ENCODE measurements at regions not wholly inside any gene's neighbourhood (a gene's known extent, or its start where the extent isn't known, plus 50 kb on each side); places are given as distances from the start of the nearest gene placed in this dataset.
"Not testable (repeated sequence)": the region's sequence is repeated elsewhere in the genome, so short reads cannot be mapped to it uniquely, and the experiment has no call there.

DNA sequence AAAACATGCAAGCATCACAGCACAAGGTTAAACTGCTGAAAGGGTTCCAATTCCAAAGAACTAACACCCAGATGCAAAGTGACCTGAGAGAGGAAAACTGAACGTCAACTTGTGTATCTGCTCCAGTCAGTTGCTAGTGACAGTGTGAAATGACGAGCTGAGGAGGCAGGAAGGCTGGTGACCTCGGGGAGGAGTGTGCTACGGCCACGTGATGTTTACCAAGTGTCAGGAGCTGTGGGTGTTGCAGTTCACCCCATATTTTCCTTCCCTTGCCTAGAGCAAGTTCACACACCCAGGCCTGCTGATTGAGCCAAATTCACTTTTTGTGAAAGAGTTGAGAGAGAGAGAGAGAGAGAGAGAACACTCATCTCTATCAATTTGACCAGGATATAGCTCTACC, 231.6 kb upstream of the ANKH start:
- DNase-seq (ENCODE audit: low spot score), result no peak

- DNase-seq (ENCODE audit: low spot score), result no peak
Measured at GRCh38 chr5:15097552-15097951, 226.0 kb upstream of the ANKH start.

GRCh38 chr5:15096686-15097085, 225.1 kb upstream of the ANKH start:
- DNase-seq (ENCODE audit: low spot score), result not testable (repeated sequence)

- no peak for DNase-seq (ENCODE audit: low spot score)
Measured at GRCh38 chr5:15092801-15093200, 221.2 kb upstream of the ANKH start.

- DNase-seq (ENCODE audit: low spot score), result no peak
Measured at GRCh38 chr5:15085671-15086070, 214.1 kb upstream of the ANKH start.

DNA sequence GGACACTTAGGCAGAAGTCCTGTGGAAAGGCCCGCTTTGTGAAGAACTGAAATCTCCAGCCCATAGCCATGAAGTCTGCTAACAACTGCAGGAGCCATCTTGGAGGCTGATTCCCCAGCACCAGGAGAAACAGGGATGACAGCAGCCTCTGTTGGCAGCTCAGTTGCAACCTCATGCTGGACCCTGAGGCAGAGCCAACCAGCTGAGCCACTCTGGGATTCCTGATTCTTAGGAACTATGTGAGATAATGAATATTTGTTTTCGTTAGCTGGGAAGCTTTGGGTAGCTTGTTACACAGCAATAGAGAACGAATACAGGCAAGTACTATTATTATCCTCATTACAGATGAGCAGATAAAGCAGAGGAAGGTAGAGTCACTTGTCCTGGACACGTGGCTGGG, 210.5 kb upstream of the ANKH start:
- DNase-seq (ENCODE audit: low spot score), result no peak

DNA sequence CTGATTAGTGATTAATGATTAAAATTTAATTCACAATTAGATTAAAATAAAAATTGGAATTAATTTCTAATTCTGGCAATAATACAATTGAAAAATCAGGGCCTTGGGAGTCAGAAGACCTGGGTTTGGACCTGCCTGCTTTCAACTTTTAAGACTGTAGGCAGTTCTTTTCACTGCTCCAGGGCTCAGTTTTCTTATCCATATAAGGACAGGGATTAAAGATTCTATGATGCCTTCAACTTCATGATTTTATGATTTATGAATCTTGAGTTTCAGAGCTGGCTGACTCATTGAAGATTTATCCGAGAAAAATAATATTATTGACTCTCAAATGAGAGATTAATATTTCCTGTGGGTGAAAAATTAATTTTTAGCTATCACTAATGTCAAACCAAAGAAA, 208.6 kb upstream of the ANKH start:
- DNase-seq (ENCODE audit: low spot score), result peak; percentile 17

DNA sequence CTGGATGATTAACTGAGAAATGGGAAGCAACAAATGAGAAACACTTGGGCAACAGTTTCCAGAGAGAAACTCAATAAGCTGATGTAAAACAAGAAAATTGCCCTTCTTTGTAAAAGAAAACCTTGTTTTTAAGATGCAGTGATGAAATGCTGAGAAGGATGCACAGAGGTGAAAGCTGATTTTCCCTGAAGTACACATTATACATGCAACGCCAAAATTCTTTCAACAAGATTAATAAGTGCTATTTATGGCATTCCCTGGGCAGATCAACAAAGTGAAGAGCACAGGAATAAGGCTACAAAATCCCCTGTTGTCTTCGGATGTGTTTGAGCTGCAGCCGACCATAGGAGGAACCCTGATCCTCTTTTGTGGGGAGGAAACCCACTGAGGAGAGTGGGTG, 208.0 kb upstream of the ANKH start:
- DNase-seq (ENCODE audit: low spot score), result peak; percentile 15

DNA sequence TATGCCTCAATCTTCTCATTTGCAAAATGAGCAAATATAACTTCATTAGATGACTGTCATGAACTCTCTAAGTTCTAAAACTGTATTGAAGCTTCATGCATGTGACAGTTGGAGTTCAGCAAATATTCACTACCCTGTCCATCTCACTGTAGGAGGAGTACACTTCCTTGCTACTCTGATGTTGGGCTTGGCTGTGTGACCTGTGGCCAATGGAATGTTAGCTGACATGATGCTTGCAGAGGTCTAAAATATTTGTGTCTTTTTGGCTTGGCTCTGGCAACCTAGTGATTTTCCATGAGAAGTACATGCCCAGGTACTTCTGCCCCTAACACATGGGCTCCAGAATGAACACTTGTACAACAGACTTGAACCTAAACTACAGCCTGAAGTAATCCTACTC, 203.1 kb upstream of the ANKH start:
- no peak for DNase-seq (ENCODE audit: low spot score)

DNA sequence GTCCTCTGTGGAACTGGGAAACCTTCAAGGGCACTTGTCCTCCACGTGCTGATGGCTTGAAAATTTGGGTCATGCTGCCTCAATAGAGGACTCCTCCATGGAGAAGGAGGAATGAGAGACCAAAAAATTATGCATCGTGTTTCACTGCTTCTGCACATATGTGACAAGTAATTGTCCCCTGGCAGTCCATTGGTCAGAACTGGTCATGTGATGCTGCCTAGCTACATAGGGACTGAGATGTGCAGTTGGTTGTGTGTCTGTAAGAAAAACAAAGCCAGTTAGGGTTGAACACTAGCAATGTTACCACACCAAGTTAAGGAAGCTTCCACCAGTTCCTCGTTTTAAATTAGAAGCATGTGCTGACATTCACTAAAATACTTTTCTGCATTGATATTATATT, 201.9 kb upstream of the ANKH start:
- DNase-seq (ENCODE audit: low spot score), result no peak

DNA sequence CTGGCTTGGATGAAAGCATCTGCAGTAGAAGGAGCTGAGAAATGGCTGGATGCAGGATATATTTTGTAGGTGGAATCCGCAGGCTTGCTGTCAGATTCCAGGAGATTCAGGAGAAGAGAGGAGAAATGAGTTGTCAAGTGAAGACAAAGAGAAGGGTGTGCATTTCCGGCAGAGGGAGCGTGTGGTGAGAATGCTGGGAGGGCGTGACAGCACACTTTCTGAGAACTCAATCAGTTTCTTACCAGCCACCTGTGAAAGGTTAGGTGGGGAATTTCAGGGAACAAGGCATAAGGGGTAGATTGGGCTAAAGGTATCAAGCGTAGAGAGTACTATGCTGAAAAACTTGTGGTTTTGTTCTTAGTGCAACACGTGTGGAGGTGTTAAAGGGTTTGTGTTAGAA, 199.3 kb upstream of the ANKH start:
- DNase-seq (ENCODE audit: low spot score), result no peak

DNA sequence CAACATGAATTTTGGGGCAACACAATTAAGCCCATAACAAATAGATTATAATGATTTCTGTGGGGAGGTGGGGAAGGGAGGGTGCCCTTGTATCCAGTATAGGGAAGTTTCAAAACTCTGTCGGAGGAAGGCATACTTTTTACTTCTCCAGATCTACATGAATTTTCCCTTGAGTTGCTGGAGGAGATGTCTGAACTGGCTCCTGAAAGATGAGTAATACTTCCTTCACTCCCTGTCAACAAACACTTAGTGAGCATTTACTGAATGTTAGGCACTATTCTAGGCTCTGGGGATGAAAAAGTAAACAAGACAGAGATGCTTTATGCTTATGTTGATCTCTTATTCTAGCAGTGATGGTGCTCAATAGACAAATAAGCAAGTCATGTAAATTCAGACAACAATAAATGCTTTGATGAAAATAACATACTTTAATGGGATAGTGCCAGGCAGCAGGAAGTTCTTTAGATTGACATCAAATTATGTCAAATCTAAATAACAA, 197.9 kb upstream of the ANKH start:
- no peak for DNase-seq (ENCODE audit: low spot score)

DNA sequence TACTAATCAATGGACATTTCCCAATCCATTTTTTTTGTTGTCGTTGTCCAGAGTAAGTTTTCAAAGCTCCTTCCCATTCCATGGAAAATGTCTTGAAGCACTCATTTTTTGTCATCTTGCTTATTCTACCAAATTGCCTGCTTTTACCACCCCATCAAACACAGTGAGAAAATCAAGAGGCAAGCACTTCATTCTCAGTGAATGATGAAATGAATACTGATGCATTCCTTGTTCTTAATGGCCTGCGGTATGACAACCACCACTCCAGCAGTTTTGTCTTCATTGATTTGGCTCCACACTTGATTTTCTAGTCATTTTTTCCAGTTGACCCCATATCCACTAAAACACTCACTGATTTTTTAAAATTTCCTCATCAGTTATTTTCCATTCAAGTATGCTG, 193.5 kb upstream of the ANKH start:
- no peak for DNase-seq (ENCODE audit: low spot score)

DNA sequence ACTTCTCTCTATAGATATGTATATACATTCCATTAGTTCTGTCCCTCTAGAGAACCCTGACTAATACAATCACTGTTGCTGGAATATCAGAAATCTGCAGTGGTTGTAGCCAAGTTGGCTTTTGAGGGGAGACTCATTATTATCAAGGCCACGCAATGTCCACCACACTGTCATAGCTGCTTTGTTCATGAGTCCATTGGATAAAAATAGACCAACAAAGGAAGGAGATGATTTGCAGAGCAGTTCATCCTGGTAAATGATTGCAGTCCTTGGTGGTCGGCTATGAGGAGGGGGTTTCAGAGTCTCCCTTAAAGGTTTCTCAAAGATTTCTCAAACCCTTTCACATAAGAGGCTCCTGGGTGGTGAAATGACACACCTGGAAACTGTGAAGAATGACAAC, 192.8 kb upstream of the ANKH start:
- DNase-seq (ENCODE audit: low spot score), result no peak

- no peak for DNase-seq (ENCODE audit: low spot score)
Measured at GRCh38 chr5:15056988-15057592, 185.5 kb upstream of the ANKH start.

DNA sequence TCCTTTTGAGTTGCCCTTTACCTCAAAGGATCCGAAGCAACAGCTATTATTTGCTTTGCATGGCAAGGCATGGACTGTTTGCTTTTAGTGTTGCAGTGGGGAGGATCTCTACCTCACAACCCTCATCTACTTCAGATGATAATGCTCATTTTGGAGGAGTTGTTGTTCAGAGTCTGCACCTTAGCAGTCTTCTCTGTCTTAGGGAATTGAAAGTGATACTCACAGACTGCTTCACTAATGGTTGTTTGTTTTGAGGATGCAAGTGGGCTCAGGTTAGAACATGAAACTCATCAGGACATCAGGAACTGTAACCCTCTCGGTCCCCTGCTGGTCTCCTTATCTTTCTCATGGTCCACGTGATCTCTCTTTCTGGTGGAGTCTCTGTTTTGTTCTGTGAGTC, 172.9 kb upstream of the ANKH start:
- DNase-seq (ENCODE audit: low spot score), result no peak

GRCh38 chr5:15037247-15037908, 165.8 kb upstream of the ANKH start:
- DNase-seq (ENCODE audit: low spot score), result no peak

DNA sequence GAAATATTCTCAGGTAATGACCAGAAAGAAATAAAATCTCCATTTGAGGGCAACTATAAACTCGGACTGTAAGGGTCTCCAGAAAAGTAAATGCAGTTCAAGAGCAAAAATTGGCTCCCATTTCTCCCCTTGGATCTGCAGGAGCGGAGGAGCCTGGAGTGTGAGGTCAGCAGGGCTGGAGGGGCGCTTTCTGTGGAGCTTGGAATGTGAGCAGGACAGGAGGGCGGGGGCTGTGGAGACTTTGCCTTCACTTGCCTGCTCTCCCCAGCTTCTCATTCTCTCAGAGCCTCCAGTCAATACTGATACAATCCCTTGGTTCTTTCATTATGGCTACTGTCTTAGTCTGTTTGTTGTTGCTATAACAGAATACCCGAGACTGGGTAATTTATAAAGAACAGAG, 162.8 kb upstream of the ANKH start:
- DNase-seq (ENCODE audit: low spot score), result no peak

DNA sequence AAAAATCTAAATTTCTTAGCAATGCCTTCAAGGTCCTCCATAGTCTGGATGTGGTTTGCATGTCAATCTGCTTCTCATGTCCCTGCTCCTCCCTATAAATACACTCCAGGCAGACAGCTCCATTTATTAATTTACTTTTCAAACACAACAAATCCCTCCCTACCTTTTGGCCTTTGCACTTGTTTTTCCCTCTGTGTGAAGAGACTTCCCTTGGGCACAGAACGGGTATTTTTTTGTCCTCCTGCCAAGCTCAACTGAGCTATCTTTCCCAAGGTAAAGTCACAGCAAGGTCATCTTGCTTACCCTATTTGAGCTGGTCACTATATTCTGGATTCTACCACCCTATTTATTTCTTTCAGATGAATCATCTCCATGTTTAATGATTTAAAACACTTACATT, 159.6 kb upstream of the ANKH start:
- DNase-seq (ENCODE audit: low spot score), result no peak

DNA sequence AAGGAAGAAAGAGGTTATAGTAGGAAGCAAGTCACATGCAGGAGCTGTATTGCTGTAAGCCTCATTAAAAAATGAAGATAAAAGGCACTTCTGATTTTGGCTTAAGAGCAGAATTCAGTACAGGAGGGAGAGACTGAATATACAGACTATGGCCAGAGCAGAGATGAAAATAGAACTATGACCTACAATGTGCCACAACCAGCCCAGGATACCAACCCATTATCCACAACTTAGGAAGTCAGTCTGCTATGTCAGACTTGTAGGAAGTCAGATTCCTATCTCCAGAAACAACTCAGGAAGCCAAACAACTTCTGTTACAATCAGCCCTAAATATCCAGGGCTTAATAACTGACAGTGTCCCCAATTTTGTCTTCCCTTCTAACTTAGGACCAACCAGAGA, 156.2 kb upstream of the ANKH start:
- no peak for DNase-seq (ENCODE audit: low spot score)

DNA sequence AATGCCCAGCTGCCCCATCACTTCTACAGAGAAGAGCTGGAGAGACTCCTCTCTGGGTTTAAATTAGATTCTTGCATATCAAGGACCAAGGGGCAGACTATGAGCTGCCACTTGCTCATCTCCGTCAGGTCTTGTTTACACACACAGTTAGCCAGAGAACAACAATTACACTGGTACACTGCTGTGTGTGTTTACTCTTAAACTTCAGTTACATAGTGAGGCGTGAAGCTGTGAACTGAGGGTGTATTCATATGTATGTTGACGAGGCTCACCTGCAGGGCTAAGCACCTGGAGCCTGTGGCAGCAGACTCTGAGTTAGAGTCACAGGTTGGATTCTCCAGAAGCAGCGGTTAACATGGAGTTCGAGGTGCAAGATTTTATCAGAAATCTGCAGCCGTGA, 155.4 kb upstream of the ANKH start:
- no peak for DNase-seq (ENCODE audit: low spot score)

DNA sequence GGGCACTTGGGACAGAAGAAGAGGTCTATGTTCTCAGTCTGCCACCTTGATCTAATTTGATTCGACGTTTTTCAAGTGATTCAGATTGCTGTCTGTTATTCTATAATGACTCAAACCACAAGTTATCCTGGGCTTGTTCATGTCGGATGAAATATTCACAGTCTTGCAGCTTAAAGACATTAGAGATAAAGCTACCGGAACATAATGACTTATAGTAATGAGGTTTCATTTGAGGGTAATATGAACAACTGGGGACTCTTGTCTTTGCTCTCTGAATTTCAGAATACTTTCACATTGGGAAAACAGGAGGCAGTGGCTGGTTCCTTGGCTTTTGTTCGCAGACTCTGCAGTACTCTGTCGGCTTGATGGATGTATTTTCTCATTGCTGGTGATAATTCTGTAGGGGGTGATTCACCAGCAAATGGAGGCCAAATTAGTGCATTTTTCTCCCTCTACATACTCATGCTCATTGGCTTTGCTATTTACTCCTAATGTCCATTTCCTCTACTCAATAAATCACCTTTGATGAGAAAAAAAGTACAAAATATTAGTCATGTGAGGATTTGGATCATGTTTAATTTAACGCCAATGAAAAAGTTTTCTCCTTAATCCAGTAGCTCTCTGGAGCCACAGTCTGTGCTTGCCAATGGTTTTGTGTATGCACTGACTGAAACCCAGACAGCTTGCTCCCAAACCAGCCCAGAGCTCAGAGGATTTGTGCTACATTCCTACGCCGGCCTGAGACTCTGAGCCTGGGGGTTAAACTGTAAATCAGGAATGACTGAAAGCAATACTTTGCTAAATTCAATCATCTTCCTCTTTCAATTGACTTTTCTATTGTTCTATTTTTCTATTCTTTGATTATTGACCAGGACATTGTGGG, 154.7 kb upstream of the ANKH start:
- peak; percentile 78 for DNase-seq (ENCODE audit: low spot score)

DNA sequence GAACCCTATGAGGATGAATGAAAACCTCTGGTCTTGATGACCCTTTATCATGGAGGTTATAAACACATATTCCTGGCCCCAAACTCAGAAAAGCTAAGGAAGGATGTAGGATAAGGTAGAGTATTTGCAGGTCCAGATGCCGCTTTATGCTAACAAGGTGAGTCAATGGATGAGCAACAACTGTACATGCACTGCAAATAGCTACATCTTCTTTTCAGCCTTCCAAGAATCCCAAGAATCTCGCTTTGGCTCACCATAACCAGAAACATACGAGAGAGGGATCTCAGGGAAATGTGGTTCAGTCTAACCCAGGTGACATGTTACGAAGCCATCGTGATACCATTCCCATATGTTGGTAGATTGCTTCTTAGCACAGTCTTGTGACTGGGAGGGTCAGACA, 152.3 kb upstream of the ANKH start:
- no peak for DNase-seq (ENCODE audit: low spot score)

All from umbilical cord (tissue), 1 donor.